ENCODE measurements at regions not wholly inside any gene's neighbourhood (a gene's known extent, or its start where the extent isn't known, plus 50 kb on each side); places are given as distances from the start of the nearest gene placed in this dataset.

DNA sequence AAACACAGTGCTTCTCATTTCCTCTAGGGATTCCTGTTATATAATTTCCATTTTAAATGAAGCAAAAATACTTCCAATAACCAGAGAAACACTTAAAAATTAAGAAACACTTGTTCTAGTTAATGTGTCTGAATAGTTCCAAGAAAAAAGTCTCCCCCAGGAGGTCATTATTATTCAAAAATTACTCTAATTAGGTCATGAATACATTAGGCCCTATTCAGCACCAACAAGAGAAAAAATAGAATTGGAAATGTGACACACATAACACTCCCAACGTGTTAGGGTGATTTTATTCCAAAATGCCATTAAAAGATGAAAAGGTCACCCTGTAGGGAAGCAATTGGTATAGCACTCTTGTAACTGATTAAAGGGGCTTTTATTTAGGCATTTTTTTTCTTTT, 382.1 kb downstream of the TUSC7 start:
- no peak for DNase-seq

DNA sequence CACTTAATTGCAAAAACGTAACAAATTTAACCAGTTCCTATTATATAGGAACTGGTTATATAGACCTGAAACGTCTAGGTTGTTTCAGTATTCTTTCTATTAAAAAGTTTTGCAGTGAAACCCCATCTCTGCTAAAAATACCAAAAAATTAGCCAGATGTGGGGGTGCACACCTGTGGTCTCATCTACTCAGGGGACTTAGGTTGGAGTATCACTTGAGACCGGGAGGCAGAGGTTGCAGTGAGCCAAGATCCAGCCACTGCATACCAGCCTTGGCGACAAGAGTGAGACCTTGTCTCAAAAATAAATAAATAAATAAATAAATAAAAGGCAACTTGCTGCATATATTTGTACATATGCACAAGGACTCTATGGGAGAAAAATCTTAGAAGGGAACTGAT, 387.0 kb downstream of the TUSC7 start:
- DNase-seq = no peak

DNA sequence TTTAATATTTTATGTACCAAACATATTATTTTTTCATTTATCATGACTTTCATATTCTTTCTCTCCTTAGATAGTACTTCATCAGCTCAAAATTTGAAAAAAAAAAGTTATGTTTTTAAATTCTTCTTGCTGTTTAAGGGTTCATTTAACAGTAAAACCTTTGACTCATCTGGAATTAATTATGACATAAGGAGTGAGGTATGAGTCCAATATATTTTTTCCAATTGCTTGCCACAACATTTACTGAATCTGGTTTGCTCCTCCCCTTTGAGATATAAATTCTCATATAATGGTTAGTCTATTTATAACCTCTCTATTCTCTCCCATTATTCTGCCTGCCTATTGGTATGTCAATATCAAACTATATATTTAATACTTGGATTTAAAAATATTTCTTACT, 387.8 kb downstream of the TUSC7 start:
- DNase-seq = no peak

DNA sequence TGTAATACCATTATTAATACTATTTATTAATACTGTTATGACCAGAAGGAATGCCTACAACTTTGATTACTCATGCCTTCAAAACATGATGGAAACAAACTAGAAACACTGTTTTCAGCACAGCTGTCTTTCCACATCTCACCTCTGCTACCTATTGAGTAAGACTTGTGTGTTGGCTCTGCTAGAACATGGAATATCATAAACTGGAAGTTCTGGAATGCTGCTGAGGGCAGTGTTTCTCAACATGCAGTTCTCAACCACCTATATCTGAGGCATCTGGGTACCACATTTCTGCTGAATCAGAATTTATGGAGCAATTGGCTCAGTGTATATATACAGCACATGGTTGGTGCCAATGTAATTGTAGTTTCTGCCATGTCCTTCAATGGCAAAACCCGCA, 392.1 kb downstream of the TUSC7 start:
- DNase-seq = no peak

DNA sequence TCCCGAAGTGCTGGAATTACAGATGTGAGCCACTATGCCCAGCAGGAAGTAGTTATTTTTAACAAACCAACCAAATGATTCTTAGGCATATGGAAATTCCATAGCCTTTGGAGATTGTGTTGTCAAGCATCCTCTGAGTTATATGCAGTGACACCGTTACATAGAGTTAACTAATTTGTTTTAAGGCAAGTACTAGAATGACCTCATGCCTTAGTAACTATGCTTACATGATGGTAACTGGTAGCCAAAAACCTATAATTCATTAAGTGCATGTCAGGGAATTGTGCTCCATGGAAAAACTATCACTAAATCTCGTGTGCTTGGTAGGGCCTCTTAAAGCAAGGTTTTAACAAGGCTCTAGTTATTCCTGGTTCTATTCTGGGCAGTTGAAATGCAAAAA, 392.8 kb downstream of the TUSC7 start:
- DNase-seq = no peak

DNA sequence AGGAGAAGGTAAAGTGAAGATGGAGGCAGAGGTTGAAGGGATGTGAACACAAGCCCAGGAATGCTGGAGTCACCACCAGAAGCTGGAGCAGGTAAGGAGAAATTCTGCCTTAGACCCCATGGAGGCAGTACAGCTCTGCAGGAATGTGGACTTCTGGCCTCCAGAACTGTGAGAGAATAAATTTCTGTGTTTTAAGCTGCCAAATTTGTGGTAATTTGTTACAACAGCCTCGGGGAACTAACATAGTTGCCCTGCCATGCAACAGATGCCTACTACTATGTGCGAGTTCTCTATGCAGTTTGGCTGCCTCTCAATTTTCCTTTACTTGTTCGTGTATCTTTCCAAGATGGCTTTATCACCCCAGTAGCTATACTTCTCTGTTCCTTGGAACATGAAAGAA, 394.1 kb downstream of the TUSC7 start:
- no peak for DNase-seq

DNA sequence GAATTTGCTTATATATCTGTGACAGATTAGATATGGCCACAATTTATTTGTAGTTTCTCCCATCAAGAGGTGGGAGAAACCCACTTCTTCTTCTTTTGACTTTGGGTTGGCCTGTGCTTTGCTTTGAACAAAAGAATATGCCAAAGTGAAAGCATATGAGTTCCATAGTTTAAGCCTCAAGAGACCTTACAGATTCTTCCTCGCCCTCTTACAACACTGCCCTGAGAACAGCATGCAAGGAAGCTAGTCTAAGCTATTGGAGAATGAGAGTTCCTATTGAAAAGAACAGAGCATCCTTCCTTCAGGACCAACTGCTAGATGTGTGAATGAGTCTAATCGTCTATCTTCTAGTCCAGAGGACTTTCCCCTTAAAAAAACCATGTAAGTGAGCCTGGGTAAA, 394.8 kb downstream of the TUSC7 start:
- no peak for DNase-seq

DNA sequence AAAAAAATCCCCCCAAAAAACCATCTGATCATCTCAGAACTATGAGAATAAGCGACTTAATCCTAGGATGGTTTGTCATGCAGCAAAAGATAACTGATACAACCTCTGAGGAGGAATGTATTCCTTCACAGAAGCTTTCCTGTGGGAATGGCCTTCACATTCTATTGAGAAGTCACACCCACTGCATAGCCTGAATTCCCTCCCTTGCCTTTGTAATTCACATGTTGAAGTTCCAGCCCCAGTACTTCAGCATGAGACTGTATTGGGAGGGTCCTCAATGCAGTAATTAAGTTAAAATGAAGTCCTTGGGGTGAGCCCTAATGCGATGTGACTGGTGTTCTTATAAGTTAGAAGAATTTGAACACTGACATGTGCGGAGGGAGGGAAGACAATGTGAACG, 395.2 kb downstream of the TUSC7 start:
- DNase-seq = no peak

DNA sequence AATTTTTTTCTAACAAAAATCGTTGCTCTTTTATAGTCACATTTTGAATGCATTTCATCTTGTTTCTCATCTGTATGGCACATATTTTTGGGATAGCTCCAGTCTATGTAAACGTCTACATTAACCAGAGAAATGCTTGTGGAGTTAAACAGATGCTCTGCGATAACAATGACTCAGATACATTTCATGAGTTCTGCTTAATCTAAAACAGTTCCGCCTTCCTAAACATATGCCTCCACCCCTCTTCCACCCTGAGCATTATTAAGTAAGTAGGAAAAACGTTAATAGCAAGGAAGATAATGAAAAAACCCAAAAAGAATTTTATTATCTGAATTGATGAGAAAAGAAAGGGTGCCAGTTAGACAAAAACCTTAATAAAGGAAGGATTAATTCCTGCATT, 396.1 kb downstream of the TUSC7 start:
- DNase-seq = no peak

DNA sequence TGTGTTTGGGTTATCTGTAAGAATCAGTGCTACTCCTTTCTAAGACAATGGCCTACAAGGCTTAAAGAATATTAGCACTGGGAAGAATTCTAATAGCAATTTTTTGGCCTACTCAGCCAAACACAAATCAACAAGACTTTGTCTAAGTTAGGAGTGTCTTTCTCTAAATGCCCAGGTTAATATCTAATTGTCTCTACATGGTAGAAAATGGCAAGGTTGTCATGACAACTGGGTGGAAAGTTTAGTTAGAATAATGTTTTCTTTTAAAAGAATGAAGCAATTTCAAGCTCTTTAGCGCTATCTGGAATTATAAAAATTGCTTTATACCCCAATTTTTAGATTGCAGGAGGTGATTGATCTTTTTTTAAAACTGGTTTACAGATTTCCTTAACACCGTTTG, 396.8 kb downstream of the TUSC7 start:
- no peak for DNase-seq

DNA sequence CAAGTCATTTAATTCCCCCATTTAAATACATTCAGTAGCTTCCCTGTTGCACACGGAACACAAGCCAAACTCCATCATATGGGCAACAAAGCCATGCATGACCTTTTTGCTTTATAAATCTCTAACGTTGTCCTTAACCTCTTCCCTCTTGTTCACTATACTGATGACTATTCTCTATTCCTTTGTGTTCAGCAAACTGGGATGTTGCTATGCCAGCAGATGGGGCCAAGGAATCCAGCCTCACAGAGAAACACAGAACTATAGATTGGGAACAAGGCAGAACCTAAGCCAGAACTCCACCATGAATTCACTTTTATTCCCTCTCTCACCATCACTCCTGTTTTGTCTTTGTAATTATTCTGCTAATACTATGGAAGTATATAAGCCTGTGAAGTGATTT, 398.4 kb downstream of the TUSC7 start:
- no peak for DNase-seq

DNA sequence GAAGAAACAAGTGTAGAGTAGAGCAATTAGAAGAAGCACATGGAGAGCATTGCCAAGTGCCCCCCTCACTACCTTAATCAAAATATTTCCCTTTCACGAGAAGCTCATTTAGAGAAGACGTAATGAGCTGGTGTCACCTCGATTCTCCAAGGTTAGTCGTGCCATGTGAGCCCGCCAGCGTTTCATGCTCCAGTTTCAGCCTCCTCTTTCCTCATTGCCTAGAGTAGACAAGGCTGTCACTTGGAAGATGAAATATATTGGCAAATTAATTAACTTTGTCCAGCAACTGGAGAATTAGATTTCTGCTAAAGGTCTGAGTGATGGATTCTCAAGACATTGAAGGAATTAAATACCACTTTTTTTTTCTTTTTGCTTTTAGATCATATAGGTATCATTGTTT, 399.6 kb downstream of the TUSC7 start:
- no peak for DNase-seq

DNA sequence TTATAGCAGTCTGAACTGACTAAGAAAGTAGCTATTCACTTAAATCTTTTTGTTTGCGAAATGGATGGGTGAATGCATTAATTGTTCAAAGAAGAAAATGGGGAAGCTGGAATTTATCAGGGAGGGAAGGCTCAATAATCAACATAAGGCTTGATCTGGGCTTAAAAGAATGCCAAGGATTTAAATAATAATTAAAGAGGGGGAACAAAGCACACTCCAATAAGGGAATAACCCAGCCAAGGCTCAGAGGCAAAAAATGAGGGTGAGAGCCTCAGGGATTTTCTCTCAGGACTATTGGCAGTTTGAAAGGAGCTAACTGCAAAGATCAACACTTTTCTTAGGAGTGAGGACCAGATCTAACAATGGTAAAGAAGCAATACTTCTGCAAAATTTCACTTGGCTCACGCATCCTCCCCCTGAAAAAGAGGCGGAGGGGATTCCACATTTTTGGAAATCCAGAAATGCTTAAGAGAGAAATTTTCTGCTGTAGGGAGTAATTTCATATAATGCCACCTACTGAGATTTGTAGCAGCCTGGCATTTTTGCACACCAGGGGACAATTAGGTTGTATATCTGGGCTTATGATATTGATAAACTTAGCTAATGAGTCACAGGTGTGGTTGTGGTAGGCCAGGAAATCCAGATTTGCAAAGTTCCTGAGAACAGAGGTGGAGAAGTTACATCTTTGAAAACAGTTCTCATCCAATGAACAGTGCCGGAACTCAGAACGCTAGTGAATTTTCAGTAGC, 405.1 kb downstream of the TUSC7 start:
- no peak for DNase-seq

DNA sequence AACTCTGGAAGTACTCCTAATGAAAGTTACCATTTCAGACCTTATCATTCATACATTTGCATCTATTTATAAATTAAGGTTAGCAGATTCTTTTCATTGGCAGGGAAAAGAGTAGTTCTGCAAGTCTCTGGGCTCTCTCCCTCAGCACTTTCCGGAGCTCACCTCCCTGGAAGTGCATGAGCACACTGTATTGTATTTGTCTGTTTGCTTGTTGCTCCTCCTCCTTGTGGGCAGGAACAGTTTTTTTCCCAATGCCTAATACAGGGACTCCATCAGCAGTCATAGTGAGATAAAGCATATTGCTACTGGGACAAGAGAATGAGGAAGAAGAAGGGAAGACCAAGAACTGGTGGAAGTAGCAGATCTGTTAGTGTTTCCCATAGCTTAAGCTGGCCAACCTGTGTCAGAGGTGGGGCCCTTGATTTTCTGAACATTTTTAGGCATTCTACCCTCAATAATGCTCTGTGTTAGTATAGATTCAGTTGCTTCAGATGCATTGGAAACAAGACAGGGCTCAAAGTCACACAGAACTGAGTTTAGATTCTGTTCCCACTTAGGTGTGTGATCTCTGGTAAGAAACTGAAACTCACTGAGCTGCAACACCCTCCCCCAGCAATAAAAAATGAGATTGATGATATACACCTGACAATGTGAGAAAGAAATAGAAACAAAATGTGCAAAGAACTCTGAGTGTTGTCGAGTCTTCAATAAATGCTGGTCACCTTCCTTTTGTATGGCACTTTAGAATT, 407.8 kb downstream of the TUSC7 start:
- no peak for DNase-seq

DNA sequence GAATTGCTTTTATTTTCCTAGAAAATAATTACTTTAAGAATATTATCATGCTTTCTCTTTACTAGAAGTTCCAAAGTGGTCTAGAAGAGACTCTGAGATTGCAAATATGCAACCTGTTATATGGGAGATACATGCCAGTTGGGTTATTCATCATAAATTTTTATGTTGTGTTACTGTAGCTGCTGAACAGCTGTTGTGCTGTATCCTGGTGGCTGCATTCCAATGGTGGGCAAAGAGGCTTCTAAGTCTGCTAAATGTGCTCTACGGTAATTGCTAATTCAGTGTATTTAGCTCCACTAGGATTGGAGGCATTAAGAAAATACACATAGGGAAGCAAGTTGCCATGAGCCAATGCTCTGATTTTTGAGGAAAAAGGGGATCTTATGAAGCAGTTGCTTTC, 409.0 kb downstream of the TUSC7 start:
- DNase-seq = no peak

DNA sequence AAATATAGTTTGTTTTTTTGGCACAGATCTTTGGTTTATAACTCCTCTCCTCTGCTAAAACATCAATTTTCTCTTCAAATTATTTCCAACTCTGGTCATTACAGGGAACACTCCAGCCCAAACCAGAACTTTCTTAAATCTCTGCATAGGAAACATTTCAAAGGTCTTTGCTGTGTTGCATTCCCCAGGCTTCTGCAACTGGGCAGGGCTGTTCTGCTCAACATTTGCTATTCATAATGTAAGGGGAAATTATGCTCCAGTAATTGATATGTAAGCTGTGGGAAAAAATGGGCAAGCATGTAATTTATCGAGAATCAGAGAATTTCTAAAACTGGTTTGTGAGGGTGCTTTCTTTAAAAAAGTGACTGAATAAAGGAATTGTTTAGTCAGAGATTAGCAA, 410.4 kb downstream of the TUSC7 start:
- no peak for DNase-seq

DNA sequence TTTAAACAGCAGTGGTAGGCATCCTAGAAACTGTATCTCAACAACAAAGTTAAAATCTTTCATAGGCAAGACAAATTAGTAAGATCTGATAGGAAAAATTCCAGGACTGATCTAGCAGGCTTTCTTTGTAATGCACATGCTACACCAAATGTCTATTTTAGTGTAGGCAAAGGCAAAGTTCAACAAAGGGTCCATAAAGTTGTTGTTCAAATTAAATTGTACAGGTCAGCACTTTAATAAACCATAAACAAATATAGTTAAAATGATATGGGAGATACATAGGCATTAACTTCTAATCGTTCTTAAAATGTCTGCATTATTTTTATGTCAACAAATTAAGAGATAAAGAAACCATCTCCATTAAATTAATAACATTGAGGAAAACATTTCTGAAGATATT, 413.0 kb downstream of the TUSC7 start:
- DNase-seq = no peak

DNA sequence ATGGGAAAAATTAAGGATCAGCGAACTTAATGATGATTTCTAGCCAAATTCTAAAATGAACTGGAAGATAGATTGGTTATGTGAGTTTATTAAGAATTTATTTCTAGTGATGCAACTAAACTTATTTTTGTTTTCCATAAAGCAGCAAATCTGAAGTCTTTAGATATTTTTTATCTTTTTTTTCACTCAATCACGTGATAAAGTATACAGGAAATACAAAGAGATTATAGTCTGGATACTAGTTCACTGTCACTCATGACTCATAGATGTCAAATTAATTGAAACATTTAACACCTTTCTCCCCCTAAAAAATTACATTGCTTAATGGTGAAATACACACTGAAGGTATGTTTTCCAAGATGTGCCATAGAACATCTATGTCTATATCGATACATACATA, 416.9 kb downstream of the TUSC7 start:
- DNase-seq = no peak

DNA sequence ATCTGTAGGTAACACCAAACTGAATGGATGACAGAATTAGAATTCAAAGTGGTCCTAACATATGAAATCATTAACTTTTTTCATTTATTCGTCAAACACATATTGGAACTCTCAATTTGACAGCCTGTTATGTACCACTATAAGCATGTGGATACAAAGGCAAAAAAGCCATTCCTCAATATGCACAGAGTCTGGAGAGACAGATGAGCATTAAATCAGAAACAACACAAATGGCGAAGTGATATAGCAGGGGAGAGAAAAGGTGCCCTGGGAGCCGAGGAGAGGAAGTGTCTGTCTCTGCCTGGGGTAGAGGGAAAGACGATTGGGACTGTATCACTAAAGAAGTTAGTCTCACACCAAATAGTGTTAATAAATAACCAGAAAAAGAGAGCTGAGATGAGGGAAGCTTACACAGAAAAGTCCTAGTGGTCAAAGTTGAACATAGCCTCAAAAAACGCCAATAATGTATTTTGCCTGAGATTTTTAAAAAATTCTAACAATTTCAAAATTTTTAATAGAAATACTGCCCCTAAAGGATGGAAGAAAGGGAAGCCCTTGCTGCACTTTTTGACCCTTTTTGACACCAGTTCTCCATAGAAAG, 417.5 kb downstream of the TUSC7 start:
- no peak for DNase-seq

DNA sequence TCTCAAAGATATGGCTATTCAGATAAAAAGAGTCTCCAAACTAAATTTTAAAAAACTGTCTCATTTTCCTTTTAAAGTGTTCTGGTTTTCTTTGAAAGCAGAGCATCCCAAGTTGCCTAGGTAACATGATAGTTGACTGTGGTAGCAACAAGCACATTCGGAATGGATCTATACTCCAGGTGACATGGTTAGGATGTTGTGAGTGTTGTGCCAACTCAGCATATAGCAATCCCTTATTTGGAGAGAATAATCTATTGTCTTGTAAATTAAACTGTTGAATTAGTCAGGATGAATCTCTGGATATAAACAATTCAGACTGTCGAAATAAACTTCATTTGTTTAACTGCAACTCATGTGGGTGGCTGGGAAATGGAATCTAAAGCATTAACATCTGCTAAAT, 418.6 kb downstream of the TUSC7 start:
- DNase-seq = no peak

DNA sequence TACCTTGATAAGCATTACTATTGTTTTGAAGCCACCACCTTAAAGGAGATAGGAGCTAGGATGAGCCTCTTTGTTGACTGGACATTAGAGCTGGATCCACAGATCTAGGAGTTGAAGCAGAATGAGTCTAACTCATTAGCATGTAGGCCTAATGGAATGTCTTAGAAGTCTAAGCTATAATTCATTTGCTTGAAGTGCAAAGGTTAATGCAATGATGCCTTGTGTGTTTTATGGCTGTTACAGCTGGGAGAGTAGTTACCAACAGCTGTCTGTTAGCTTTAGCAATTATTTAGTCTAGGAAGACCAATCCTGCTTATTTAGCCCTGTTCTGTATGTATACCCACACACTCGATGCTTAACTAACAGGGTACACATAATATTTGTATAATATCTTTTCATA, 419.3 kb downstream of the TUSC7 start:
- DNase-seq = no peak

DNA sequence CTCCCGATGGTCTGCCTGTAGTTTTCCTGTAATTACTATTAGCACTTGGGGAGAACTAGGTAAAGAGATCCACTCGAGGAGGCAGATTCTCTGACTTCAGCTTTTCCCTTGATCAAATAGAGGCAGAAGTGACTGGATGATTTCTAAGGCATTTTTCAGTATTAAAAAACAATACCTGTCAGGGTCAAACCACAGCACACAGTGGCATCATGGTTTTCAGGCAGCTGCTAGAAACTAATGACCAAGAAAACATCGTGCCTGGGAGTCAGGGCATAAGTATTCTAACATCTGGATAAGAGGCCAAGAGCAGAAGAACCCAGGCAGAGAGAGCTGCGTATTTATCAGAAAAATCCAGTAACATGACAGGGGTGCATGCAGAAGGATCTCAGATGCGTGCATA, 419.9 kb downstream of the TUSC7 start:
- no peak for DNase-seq

DNA sequence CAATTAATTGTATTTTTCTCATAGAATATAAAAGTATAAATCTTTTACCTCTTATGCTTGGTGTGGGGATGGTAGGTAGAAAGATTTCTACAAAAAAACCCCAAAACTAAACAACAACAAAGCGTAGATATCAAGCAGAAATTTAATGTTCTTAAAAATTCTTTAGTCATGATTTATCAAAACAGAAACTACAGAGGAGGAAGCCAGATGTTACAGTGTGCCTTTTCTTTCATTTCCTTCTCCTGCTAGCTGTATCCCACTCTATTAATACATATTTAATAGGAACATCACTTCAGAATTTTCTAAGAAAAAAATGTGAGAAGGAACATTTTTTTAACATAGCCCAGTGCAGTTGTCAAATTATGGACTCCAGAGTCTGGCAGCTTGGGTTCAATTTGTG, 420.6 kb downstream of the TUSC7 start:
- DNase-seq = peak in 1 of 3 donors; percentile 8

DNA sequence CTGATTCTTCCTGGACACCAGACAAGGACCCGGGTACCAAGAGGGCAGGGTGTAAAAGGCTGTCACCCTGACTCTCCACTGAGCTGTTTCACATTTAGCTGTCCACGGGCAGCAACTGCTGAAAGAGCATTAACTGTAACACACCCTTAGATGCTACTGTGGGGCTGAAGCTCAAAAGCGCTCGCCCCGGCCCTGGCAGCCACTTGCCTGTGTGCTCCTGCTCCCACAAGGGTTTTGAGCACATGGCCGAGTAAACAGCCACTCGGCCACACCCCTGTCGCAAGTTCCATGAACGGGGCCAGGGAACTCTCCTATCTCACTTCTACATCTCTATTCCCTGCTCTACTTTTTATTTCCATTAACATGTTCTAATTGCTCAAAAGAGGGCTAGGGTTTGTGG, 421.7 kb downstream of the TUSC7 start:
- no peak for DNase-seq

DNA sequence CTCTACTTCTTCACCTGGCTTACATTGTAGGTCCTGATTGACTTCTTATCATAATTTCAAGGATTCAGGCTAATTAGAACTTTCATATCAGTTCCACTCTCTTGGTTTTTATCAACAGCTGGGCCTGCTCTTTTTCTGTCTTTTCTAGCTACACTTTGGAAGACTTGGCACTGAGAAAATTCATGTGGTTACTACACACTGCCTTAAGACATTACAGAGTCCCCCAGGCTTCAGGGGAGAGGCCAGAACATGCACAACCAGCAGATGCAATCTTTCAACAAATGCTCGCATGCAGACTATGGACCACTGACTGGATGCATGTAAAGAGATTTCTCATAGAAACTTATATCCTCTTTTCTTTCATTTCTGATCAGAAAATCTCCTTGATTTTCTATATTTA, 423.5 kb downstream of the TUSC7 start:
- no peak for DNase-seq
